HCT116 (cell line): ENCODE measurements at regions not wholly inside any gene's neighbourhood (a gene's known extent, or its start where the extent isn't known, plus 50 kb on each side); places are given as distances from the start of the nearest gene placed in this dataset.

Source experiments
- ATAC-seq: fragments of 200-7000 bp; cut with Tn5 transposase; 2 replicates; pipeline ENCODE4 v1.9.1; 2020; ENCODE audit warnings: mild to moderate bottlenecking, moderate library complexity
- BruUV-seq: library from RNA; stranded (reverse); fragments of 400-500 nt; replicated peaks from 2 replicates; lab custom pipeline; 2021; lab: Mats Ljungman, UMichigan
- CTCF ChIA-PET: fragments of 300-600 bp; sonication (Branson Sonifier 250); formaldehyde crosslinking; loops from one replicate; lab custom pipeline; 2021; ENCODE audit warnings: antibody characterized with exemption; lab: Charles Lee
- POLR2A ChIA-PET: fragments of 300-600, 350-600 bp; sonication (Branson Sonifier 250); formaldehyde crosslinking; loops from one replicate; lab custom pipeline; 2021; ENCODE audit warnings: antibody characterized with exemption; lab: Charles Lee
- RAD21 ChIA-PET, 2 experiments: fragments of 300-600 bp; sonication (Branson Sonifier 250); formaldehyde crosslinking; loops; one replicate each; lab custom pipeline; 2023; ENCODE audit warnings: low total read pairs in 2 of 2; ENCODE audit not compliant: uncharacterized antibody in 2 of 2, unreplicated experiment in 2 of 2, low non-redundant PET in 1 of 2; lab: Charles Lee
- DNase-seq: peaks from one replicate; pipeline ENCODE4 v3.0.0-alpha.2; 2010; ENCODE audit warnings: low read depth, low spot score
- H2AFZ ChIP-seq: fragments of 200-600 bp; shearing (Covaris generic), sonication (generic); 2 replicates; pipeline ENCODE4 v1.6.1; 2017; ENCODE audit warnings: low read depth, mixed run types, mixed read lengths, antibody characterized with exemption, low read length; ENCODE audit not compliant: poor library complexity, severe bottlenecking
- H3K27ac ChIP-seq: 2 replicates; pipeline ENCODE4 v1.5.1; 2012; ENCODE audit warnings: low read depth, low read length
- H3K27me3 ChIP-seq: fragments of 200-600 bp; sonication (generic); 2 replicates; pipeline ENCODE4 v1.6.1; 2016; ENCODE audit warnings: mixed run types, low read length, mixed read lengths; ENCODE audit not compliant: insufficient read depth
- H3K36me3 ChIP-seq, 2 experiments: fragments of 200-500 bp in 1 of 2; fragments of 200-600 bp in 1 of 2; sonication (Bioruptor generic) in 1 of 2; sonication (generic) in 1 of 2; 2 replicates each; pipeline versions ENCODE4 v1.5.1 to v1.6.1; 2014 to 2016; ENCODE audit warnings: low read length in 2 of 2, inconsistent platforms in 1 of 2, mixed read lengths in 1 of 2, mixed run types in 1 of 2; ENCODE audit not compliant: insufficient read depth in 2 of 2, control insufficient read depth in 1 of 2
- H3K4me1 ChIP-seq, 2 experiments: fragments of 200-600 bp in 1 of 2; sonication (generic) in 1 of 2; 2 replicates each; pipeline versions ENCODE4 v1.5.1 to v1.6.1; 2012 to 2017; ENCODE audit warnings: low read length in 2 of 2, inconsistent platforms in 1 of 2, mild to moderate bottlenecking in 1 of 2, mixed read lengths in 1 of 2, mixed run types in 1 of 2, moderate library complexity in 1 of 2; ENCODE audit not compliant: insufficient read depth in 2 of 2, control insufficient read depth in 1 of 2
- H3K4me2 ChIP-seq: fragments of 200-600 bp; sonication (generic); 2 replicates; pipeline ENCODE4 v1.6.1; 2017; ENCODE audit warnings: mixed run types, low read length, mixed read lengths
- H3K4me3 ChIP-seq, 2 experiments: fragments of 200-600 bp in 1 of 2; sonication (generic) in 1 of 2; replicated peaks in 1 of 2; 2 replicates each; pipeline ENCODE4 v1.5.1; 2011 to 2016; ENCODE audit warnings: low read length in 2 of 2, control low read depth in 1 of 2, low read depth in 1 of 2, mild to moderate bottlenecking in 1 of 2, mixed read lengths in 1 of 2, mixed run types in 1 of 2
- H3K79me2 ChIP-seq: fragments of 200-600 bp; sonication (generic); 2 replicates; pipeline ENCODE4 v1.6.1; 2017; ENCODE audit warnings: mild to moderate bottlenecking, mixed run types, low read length, moderate library complexity, mixed read lengths; ENCODE audit not compliant: insufficient read depth
- H3K9ac ChIP-seq: fragments of 200-600 bp; sonication (generic); 2 replicates; pipeline ENCODE4 v1.6.1; 2016; ENCODE audit warnings: low read length, mixed read lengths
- H3K9me2 ChIP-seq: fragments of 200-600 bp; sonication (generic), shearing (Covaris generic); 2 replicates; pipeline ENCODE4 v1.6.1; 2017; ENCODE audit warnings: mixed run types, mild to moderate bottlenecking, moderate library complexity; ENCODE audit not compliant: insufficient read depth
- H3K9me3 ChIP-seq, 2 experiments: fragments of 200-500 bp in 1 of 2; fragments of 200-600 bp in 1 of 2; sonication (Bioruptor generic) in 1 of 2; sonication (generic) in 1 of 2; 2 replicates each; pipeline ENCODE4 v1.6.1; 2014 to 2017; ENCODE audit warnings: low read length in 2 of 2, mixed read lengths in 2 of 2, inconsistent platforms in 1 of 2, low read depth in 1 of 2, mild to moderate bottlenecking in 1 of 2, mixed run types in 1 of 2, moderate library complexity in 1 of 2; ENCODE audit not compliant: control insufficient read depth in 1 of 2, insufficient read depth in 1 of 2
- H4K20me1 ChIP-seq: fragments of 200-600 bp; sonication (generic), shearing (Covaris generic); 2 replicates; pipeline ENCODE4 v1.6.1; 2017; ENCODE audit warnings: mixed run types, mild to moderate bottlenecking, moderate library complexity; ENCODE audit not compliant: insufficient read depth
- EZH2phosphoT487 ChIP-seq: fragments of 200-600 bp; IDR thresholded peaks from 2 replicates; pipeline ENCODE4 v1.6.1; 2018; ENCODE audit warnings: antibody characterized with exemption, borderline replicate concordance
- FOSL1 ChIP-seq: IDR thresholded peaks from 2 replicates; pipeline ENCODE4 v1.6.1; 2012; ENCODE audit warnings: low read depth
- JUND ChIP-seq: IDR thresholded peaks from 2 replicates; pipeline ENCODE4 v1.6.1; 2012
- RAD21 ChIP-seq: IDR thresholded peaks from 2 replicates; pipeline ENCODE4 v1.6.1; 2012; ENCODE audit warnings: low read depth, mild to moderate bottlenecking
- SIN3A ChIP-seq: IDR thresholded peaks from 2 replicates; pipeline ENCODE4 v1.6.1; 2012; ENCODE audit warnings: low read depth
- SP1 ChIP-seq: IDR thresholded peaks from 2 replicates; pipeline ENCODE4 v1.6.1; 2012; ENCODE audit warnings: low read depth
- intact Hi-C: fragments of 100-400 bp; cut with micrococcal nuclease; formaldehyde crosslinking; loops from 2 replicates; pipeline ENCODE4 v1.10.0; 2022

DNA sequence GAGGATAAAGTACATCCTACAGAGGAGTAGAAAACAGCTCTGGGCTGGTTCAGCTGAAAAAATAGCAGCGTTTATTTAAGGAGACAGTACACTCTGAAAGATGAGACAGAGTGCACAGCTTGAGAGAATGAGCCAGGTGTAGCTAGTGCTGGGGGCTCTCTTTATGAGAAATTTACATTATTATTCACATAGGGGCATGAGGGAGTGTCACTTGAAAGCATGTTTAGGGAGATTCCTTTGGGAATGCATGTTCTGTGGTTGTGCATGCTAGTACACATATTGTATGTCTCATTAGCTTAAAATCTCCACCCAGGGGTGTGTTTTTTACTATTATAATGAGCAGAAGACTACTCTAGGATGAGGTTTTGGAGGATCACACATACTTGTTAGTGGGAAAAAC is 1224.4 kb downstream of the REEP3 start:
- Histone ChIP-seq H3K4me1 (no peaks in the 10 kb centered on the region), H3K79me2 (no peaks in the 10 kb centered on the region), H3K27me3 (no peaks in the 10 kb centered on the region), H3K9me2 (no peaks in the 10 kb centered on the region), H3K27ac (no peak overlapping the region), H3K9me3 (no peaks in the 10 kb centered on the region), H3K4me2 (no peak overlapping the region), H3K36me3 (no peaks in the 10 kb centered on the region), H3K4me3 (no peak overlapping the region)
- POLR2A ChIA-PET: no interaction called here
- ATAC-seq (no peak), DNase-seq (no peak)
- CTCF ChIA-PET: no interaction called here
- RAD21 ChIA-PET: no interaction called here
- no TSS peak for BruUV-seq
- no peak for TF ChIP-seq SIN3A
- no peak for TF ChIP-seq RAD21
- TF ChIP-seq SP1: no peak
- TF ChIP-seq, all 23 proteins: peak for 0
- H2AFZ ChIP-seq: no peak overlapping the region
- no peaks in the 10 kb centered on the region for H4K20me1 ChIP-seq
- no peak overlapping the region for H3K9ac ChIP-seq
- intact Hi-C loops: no loop called here

GRCh38 chr10:64750672-64751071 is 1229.5 kb downstream of the REEP3 start:
- Histone ChIP-seq H2AFZ (no peak overlapping the region), H3K79me2 (no peaks in the 10 kb centered on the region), H3K27me3 (no peaks in the 10 kb centered on the region), H3K9ac (no peak overlapping the region), H3K9me2 (no peaks in the 10 kb centered on the region), H4K20me1 (no peaks in the 10 kb centered on the region), H3K36me3 (no peaks in the 10 kb centered on the region), H3K9me3 (no peaks in the 10 kb centered on the region), H3K4me1 (no peaks in the 10 kb centered on the region), H3K27ac (no peak overlapping the region), H3K4me2 (no peak overlapping the region), H3K4me3 (no peak overlapping the region)
- no peak for TF ChIP-seq FOSL1
- TF ChIP-seq JUND: no peak
- TF ChIP-seq EZH2phosphoT487: no peak
- no TSS peak for BruUV-seq
- ATAC-seq (no peak), DNase-seq (no peak)
- ChIA-PET CTCF (no interaction called here), POLR2A (interaction anchor here (0.6 kb wide), 1 partner anchor 310 kb away, joined by 3 read pairs; no protein-coding TSS in a partner anchor), RAD21 (no interaction called here)
- intact Hi-C loops: no loop called here
